ENCODE measurements at regions not wholly inside any gene's neighbourhood (a gene's known extent, or its start where the extent isn't known, plus 50 kb on each side); places are given as distances from the start of the nearest gene placed in this dataset.

DNA sequence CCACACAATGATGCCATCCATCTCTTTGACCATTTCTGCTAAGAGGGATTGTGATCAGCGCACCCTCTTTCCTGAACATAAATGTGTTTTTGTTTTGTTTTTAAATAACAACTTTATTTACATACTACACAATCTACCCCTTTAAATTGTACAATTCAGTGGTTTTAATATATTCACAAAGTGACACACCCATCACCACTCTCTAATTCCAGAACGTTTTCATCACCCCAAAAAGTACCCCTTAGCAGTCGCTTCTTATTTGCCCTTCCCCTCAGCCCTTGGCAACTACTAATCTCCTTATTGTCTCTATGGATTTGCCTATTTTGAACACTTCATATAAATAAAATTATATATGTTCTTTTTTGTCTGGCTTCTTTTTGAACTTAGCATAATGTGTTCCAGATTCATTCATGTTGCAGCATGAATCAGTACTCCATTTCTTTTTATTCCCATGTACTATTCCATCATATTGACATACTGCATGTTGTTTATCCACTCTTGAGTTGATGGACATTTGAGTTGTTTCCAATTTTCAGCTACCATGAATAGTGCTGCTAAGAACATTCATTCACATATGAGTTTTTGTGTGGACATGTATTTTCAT is 150.9 kb upstream of the NABP1 start:
- no peak for TF ChIP-seq POLR2AphosphoS5 (IDR thresholded peaks at IDR 0.05; ENCODE audit: insufficient read depth, low read depth, low read length)
- TF ChIP-seq, protein P1, sequence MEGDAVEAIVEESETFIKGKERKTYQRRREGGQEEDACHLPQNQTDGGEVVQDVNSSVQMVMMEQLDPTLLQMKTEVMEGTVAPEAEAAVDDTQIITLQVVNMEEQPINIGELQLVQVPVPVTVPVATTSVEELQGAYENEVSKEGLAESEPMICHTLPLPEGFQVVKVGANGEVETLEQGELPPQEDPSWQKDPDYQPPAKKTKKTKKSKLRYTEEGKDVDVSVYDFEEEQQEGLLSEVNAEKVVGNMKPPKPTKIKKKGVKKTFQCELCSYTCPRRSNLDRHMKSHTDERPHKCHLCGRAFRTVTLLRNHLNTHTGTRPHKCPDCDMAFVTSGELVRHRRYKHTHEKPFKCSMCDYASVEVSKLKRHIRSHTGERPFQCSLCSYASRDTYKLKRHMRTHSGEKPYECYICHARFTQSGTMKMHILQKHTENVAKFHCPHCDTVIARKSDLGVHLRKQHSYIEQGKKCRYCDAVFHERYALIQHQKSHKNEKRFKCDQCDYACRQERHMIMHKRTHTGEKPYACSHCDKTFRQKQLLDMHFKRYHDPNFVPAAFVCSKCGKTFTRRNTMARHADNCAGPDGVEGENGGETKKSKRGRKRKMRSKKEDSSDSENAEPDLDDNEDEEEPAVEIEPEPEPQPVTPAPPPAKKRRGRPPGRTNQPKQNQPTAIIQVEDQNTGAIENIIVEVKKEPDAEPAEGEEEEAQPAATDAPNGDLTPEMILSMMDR (IDR thresholded peaks at IDR 0.05; ENCODE audit: extremely low read depth in 1 of 2, insufficient read depth in 1 of 2, low read depth in 1 of 2, low read length in 2 of 2), result no peak

All from endothelial cell of umbilical vein (primary cell).